CD4-positive, alpha-beta T cell treated with Interleukin-10 for 1 hour (primary cell): ENCODE measurements at regions not wholly inside any gene's neighbourhood (a gene's known extent, or its start where the extent isn't known, plus 50 kb on each side); places are given as distances from the start of the nearest gene placed in this dataset.
"Not testable (repeated sequence)": the region's sequence is repeated elsewhere in the genome, so short reads cannot be mapped to it uniquely, and the experiment has no call there.

Experiments
- DNase-seq: peaks from one replicate; pipeline ENCODE4 v3.0.0-alpha.2; 2020

- not testable (repeated sequence) for DNase-seq
Observed at GRCh38 chr1:194858811-194859480, 1672.5 kb upstream of the B3GALT2 start.

DNA sequence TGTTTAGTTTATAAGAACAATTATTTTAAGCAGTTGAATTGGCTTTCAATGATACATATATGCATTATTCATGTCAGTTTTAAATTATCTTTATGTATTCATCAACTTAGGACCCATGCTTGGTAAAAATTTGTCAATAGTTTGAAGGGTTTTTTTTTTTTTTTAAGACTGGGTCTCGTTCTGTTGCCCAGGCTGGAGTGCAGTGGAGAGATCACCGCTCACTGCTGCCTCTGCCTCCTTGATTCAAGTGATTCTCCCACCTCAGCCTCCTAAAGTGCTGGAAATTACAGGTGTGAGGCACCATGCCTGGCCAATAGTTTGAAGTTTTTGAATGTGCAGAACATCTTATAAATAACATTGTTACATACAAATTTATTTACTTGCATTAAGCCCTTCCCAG is 1671.0 kb upstream of the B3GALT2 start:
- DNase-seq = no peak

DNA sequence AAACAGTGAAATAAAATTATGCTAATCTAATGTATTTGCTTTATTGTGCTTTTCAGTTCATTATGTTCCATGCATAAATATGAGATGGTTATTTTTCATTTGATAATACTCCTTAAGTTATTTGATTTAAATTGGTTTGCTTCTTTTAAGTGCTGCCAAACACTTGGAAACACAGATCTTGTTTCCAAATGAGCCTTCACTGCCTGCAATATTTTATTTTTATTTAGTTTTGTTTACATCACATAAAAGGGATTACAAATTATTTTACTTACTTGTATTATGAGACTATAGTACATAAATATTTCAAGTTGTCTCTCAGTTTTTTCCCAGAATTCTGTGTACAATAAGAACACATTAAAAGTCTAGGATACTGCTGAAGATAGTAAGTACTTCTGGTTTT is 1662.4 kb upstream of the B3GALT2 start:
- DNase-seq = no peak

GRCh38 chr1:194846488-194846887 is 1660.1 kb upstream of the B3GALT2 start:
- no peak for DNase-seq

DNA sequence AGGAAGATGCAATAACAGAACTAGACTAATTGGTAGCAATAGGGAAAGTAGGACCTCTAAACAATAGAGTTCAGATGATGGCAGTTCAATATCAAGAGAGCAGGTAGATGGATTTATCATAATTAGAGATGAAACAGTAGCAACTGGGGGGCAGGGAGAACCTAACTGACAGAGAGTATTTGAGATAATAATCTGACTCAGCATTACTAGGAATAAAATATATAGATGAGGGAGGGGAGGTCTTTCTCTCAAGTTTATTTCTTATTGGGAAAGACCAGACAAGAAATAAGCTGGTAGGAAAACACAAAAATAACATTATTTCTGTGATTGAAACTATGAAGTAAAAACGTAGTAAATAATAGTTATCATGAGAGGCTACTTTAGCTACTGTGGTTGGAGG is 1656.7 kb upstream of the B3GALT2 start:
- DNase-seq = no peak

DNA sequence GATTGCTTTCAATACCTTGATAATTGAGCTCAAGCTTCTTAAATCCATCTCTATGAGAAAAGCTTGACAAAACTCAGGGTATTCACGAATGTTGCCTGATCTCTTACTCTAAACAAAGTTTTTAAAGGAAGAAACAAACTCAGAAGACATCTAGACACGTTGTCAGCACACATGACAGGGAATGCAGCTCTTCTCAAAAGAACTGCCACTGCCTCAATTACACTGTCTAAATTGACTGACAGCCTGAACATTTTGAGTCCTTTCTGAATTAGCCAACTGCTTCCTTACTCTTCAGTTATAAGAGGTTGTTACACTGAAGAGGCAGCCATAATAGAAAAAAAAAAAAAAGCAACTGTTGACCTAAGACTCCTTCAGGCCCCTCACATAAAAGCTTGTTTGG is 1646.7 kb upstream of the B3GALT2 start:
- no peak for DNase-seq

DNA sequence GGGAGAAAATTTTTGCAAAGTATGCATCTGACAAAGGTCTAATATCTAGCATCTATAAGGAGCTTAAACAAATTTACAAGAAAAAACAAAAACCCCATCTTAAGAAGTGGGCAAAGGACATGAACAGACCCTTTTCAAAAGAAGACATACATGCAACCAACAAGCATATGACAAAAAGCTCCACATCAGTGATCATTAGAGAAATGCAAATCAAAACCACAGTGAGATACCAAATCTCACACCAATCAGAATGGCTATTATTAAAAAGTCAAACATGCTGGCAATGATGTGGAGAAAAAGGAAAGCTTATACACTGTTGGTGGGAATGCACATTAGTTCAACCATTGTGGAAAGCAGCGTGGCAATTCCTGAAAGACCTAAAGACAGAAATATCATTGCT is 1645.2 kb upstream of the B3GALT2 start:
- not testable (repeated sequence) for DNase-seq

GRCh38 chr1:194830387-194830786 is 1644.0 kb upstream of the B3GALT2 start:
- DNase-seq = no peak

GRCh38 chr1:194829492-194829891 is 1643.1 kb upstream of the B3GALT2 start:
- DNase-seq = no peak

DNA sequence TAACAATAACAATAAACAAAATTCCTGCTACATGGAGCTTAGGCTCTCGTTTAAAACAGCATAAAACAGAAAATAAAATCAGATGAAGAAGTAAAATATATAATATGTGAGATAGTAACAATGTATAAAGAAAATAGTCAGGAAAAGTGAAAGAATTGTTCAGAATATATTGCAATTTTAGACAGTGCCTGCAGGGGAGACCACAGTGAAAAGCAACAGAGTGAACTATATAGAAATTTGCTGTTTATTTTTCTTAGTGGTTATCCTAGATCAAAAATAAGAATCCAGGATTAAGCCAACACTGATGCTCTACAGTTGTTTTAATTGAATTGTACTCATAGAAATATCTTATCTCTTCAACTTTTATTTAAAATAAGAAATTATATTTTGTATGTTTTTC is 1639.0 kb upstream of the B3GALT2 start:
- DNase-seq = no peak

DNA sequence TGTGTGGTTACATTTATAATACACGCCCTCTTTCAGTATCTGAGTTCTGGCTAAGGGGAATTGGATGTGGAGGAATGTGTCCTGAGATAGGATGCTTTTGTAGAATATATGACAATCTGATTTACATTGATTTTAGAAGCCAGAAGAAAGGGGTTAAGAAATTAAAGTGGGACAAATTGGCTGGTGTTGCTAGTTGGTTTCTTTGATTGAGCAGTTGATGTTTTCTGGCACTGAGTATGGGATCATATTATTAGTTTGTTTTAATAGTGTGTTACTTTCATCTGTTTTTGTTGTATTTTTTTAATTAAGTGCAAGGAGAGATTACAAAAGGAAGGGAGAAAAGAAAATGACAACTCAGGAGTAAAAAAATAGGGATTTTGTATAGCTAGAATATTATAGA is 1634.7 kb upstream of the B3GALT2 start:
- DNase-seq = no peak

DNA sequence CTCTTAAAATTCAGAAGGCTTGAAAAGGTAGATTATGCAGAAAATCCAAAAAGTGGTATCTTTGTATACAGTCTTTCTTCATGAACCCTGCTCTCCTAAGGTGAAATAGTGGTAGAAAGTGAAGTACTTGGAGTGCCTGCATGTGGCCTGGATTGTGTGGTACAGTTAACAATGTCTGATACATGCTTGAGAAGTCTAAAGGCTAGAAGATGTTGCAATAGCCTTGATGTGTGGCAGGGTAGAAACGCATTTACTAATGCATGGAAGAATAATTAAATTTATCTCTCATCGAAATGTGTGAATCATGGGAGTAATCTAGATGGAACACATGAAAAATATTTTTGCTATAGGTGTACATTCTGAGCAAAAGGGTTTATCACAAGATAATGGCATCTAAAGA is 1632.3 kb upstream of the B3GALT2 start:
- no peak for DNase-seq

DNA sequence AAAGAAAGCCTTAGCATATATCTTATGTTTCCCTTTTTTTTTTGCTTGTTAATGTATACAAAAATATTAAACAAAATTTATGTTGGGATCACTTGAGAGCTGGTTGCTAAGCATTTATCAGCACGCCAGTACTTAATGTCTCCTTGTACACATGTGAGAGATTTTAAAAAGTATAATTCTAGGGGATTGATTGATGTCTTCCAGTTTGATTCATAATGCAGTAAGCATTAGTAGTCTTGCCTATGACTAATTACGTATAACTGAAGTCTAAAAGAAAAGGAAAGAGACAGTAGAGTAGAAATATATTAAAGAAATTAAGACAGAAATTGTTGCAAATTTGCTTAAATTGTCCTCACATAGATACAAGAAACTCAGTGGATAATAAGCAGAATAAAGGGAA is 1630.4 kb upstream of the B3GALT2 start:
- no peak for DNase-seq

DNA sequence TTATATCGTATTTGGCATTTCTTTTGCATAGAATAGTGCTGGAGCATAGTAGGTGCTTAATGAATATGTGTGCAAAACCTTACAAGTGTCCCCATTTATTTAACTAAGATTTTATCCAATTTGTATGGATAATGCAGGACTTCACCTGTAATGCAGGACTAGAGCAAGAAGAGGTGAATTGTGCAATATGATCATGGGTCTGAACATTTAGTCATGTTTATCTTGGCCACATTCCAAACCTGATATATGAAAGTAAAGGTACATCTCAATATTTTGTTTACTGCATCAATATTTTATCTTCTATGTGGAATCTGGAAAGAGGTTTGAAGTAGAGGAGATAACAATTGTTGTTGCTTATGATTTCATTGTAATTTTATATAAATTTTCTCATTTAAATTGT is 1626.7 kb upstream of the B3GALT2 start:
- no peak for DNase-seq

- no peak for DNase-seq
Observed at GRCh38 chr1:194809665-194810064, 1623.3 kb upstream of the B3GALT2 start.

DNA sequence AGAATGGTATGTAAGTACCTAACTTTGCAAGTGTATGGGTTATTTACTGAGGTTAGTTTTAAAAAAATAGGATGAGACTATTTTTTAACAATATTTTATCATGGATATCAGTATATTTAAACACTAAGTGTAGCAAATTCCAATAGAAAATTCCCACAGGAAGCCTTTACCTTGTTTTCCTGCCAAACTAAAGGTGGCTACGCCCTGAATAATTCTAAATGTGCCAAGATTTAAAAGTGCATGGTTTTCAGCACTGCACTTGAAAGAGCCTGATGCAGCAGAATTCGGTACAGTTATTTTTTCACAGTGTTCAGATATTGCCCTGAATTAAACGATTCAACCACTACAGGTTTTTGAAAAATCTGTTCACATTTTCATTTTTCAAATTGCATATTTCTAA is 1622.8 kb upstream of the B3GALT2 start:
- no peak for DNase-seq

GRCh38 chr1:194807530-194808220 is 1621.3 kb upstream of the B3GALT2 start:
- DNase-seq = no peak

GRCh38 chr1:194802572-194802971 is 1616.2 kb upstream of the B3GALT2 start:
- DNase-seq = no peak

GRCh38 chr1:194795917-194796593 is 1609.6 kb upstream of the B3GALT2 start:
- no peak for DNase-seq

GRCh38 chr1:194787001-194787400 is 1600.6 kb upstream of the B3GALT2 start:
- DNase-seq = no peak

DNA sequence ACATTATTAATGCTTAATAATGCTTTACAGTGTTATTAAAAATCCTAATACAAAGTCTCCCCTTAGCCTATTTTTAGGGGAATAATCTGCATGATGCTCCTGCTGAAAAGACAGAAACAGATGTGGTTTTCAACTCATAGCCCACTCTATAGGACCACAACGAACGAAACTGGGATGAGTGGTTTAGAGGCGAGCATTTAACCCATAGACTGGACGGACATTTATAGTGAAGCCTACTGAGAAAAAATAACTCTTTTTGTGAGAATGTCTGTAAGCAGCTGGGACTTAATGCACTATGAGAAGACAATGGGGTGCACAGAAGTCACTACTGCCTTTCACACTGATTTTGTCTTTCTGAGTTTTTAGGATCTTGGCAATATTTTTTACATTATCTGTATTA is 1599.6 kb upstream of the B3GALT2 start:
- DNase-seq = no peak

DNA sequence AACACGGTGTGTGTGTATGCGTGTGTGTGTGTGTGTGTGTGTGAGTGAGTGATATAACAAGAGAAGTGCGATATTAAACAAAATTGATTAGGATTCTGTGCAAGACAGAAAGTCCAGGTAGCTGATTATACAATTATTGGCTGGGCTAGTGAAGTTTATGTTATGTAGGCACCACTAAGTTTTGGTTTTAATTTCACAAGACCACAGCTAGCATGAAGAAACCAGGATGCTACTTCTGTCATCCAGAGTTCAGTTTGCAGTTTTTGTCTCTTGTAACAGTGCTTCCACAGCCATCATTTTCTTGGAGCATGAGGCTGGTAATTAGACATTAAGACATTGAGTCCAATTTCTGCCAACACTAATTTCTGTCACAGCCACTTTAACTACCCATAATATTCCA is 1590.2 kb upstream of the B3GALT2 start:
- DNase-seq = no peak

DNA sequence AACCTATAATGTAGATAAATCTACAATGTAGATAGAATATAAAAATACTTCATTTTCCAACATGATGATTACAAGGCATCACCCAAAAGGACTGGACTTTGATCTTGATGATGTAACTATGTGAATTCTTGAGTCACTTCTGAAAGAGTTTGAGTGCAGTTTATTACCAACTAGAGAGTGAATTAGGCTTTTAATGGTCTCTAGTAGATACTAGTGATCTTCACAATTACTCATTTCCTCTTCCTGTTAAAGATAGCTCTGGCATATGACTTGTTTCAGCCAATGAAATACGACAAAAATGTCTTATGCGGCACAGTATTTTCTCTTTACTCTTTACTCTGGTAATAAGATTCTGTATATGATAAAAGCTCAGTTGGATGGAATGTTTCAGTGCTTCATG is 1588.1 kb upstream of the B3GALT2 start:
- no peak for DNase-seq

GRCh38 chr1:194755241-194755994 is 1569.0 kb upstream of the B3GALT2 start:
- no peak for DNase-seq
